ENCODE measurements at regions not wholly inside any gene's neighbourhood (a gene's known extent, or its start where the extent isn't known, plus 50 kb on each side); places are given as distances from the start of the nearest gene placed in this dataset.
A peak's percentile ranks its signal among the peaks of the same experiment; 100 is the strongest.
"Not testable (repeated sequence)": the region's sequence is repeated elsewhere in the genome, so short reads cannot be mapped to it uniquely, and the experiment has no call there.

GRCh38 chr10:78663721-78664120, 405.0 kb upstream of the ZMIZ1 start:
- H3K27me3 ChIP-seq (ENCODE audit: control insufficient read depth, insufficient read depth, low read length) = no peaks in the 10 kb centered on the region
- H3K4me3 ChIP-seq (ENCODE audit: low read depth, low read length) = no peak overlapping the region
- DNase-seq (ENCODE audit: low read depth) = no peak
- no peaks in the 10 kb centered on the region for H3K36me3 ChIP-seq (ENCODE audit: control insufficient read depth, insufficient read depth, low read length)
- TF ChIP-seq CTCF (IDR thresholded peaks at IDR 0.05; ENCODE audit: insufficient read depth, low read length, poor library complexity, severe bottlenecking) = no peak

GRCh38 chr10:78664929-78665553, 403.7 kb upstream of the ZMIZ1 start:
- Histone ChIP-seq H3K36me3 (ENCODE audit: control insufficient read depth, insufficient read depth, low read length) (no peaks in the 10 kb centered on the region), H3K4me3 (ENCODE audit: low read depth, low read length) (no peak overlapping the region), H3K27me3 (ENCODE audit: control insufficient read depth, insufficient read depth, low read length) (no peaks in the 10 kb centered on the region)
- peak; percentile 48 for TF ChIP-seq CTCF (IDR thresholded peaks at IDR 0.05; ENCODE audit: insufficient read depth, low read length, poor library complexity, severe bottlenecking)
- no peak for DNase-seq (ENCODE audit: low read depth)

GRCh38 chr10:78672918-78673317, 395.8 kb upstream of the ZMIZ1 start:
- TF ChIP-seq CTCF (IDR thresholded peaks at IDR 0.05; ENCODE audit: insufficient read depth, low read length, poor library complexity, severe bottlenecking) = no peak
- Histone ChIP-seq H3K27me3 (ENCODE audit: control insufficient read depth, insufficient read depth, low read length) (no peaks in the 10 kb centered on the region), H3K4me3 (ENCODE audit: low read depth, low read length) (no peak overlapping the region), H3K36me3 (ENCODE audit: control insufficient read depth, insufficient read depth, low read length) (no peaks in the 10 kb centered on the region)
- no peak for DNase-seq (ENCODE audit: low read depth)

- H3K4me3 ChIP-seq (ENCODE audit: low read depth, low read length); H3K36me3 ChIP-seq (ENCODE audit: control insufficient read depth, insufficient read depth, low read length); DNase-seq (ENCODE audit: low read depth); H3K27me3 ChIP-seq (ENCODE audit: control insufficient read depth, insufficient read depth, low read length): not testable (repeated sequence)
These were observed 387.6 kb upstream of the ZMIZ1 start for GRCh38 chr10:78681141-78681540.

GRCh38 chr10:78681986-78682385, 386.8 kb upstream of the ZMIZ1 start:
- not testable (repeated sequence) for H3K36me3 ChIP-seq (ENCODE audit: control insufficient read depth, insufficient read depth, low read length); H3K27me3 ChIP-seq (ENCODE audit: control insufficient read depth, insufficient read depth, low read length); H3K4me3 ChIP-seq (ENCODE audit: low read depth, low read length); DNase-seq (ENCODE audit: low read depth)

GRCh38 chr10:78684947-78685346, 383.8 kb upstream of the ZMIZ1 start:
- H3K36me3 ChIP-seq (ENCODE audit: control insufficient read depth, insufficient read depth, low read length) = no peaks in the 10 kb centered on the region
- DNase-seq (ENCODE audit: low read depth) = no peak
- no peak overlapping the region for H3K4me3 ChIP-seq (ENCODE audit: low read depth, low read length)
- no peaks in the 10 kb centered on the region for H3K27me3 ChIP-seq (ENCODE audit: control insufficient read depth, insufficient read depth, low read length)
- TF ChIP-seq CTCF (IDR thresholded peaks at IDR 0.05; ENCODE audit: insufficient read depth, low read length, poor library complexity, severe bottlenecking) = no peak

GRCh38 chr10:78685466-78686103, 383.2 kb upstream of the ZMIZ1 start:
- Histone ChIP-seq H3K4me3 (ENCODE audit: low read depth, low read length) (no peak overlapping the region), H3K27me3 (ENCODE audit: control insufficient read depth, insufficient read depth, low read length) (no peaks in the 10 kb centered on the region), H3K36me3 (ENCODE audit: control insufficient read depth, insufficient read depth, low read length) (no peaks in the 10 kb centered on the region)
- no peak for TF ChIP-seq CTCF (IDR thresholded peaks at IDR 0.05; ENCODE audit: insufficient read depth, low read length, poor library complexity, severe bottlenecking)
- DNase-seq (ENCODE audit: low read depth) = no peak
